Bronchial epithelial cell (primary cell): ENCODE measurements at regions not wholly inside any gene's neighbourhood (a gene's known extent, or its start where the extent isn't known, plus 50 kb on each side); places are given as distances from the start of the nearest gene placed in this dataset.

Experiments used
- DNase-seq: peaks from one replicate; pipeline ENCODE4 v3.0.0-alpha.2; 2010; ENCODE audit warnings: low read depth
- FAIRE-seq: peaks from 2 replicates; lab custom pipeline; 2011; peaks lifted over from hg19 to GRCh38; lab: Jason Lieb, UNC
- H3K27me3 ChIP-seq: 2 replicates; pipeline ENCODE4 v1.5.1; 2011; ENCODE audit warnings: low read length; ENCODE audit not compliant: control insufficient read depth, insufficient read depth
- H3K36me3 ChIP-seq: 2 replicates; pipeline ENCODE4 v1.5.1; 2011; ENCODE audit warnings: low read length; ENCODE audit not compliant: control insufficient read depth, insufficient read depth
- H3K4me3 ChIP-seq: 2 replicates; pipeline ENCODE4 v1.5.1; 2011; ENCODE audit warnings: mild to moderate bottlenecking, low read depth, low read length, control low read depth
- CTCF ChIP-seq: IDR thresholded peaks from 2 replicates; pipeline ENCODE4 v1.5.1; 2011; ENCODE audit warnings: mild to moderate bottlenecking, moderate library complexity, low read length, control low read depth, inconsistent platforms; ENCODE audit not compliant: insufficient read depth, severe bottlenecking

- DNase-seq (no peak), FAIRE-seq (no peak)
- Histone ChIP-seq H3K4me3 (no peak overlapping the region), H3K36me3 (no peaks in the 10 kb centered on the region), H3K27me3 (no peaks in the 10 kb centered on the region)
- TF ChIP-seq CTCF = no peak
Observed at GRCh38 chr20:11451793-11452291, 465.9 kb upstream of the BTBD3 start.

GRCh38 chr20:11452326-11452725, 465.4 kb upstream of the BTBD3 start:
- FAIRE-seq (no peak), DNase-seq (peak; percentile 64)
- no peak overlapping the region for H3K4me3 ChIP-seq
- H3K36me3 ChIP-seq = no peaks in the 10 kb centered on the region
- H3K27me3 ChIP-seq = no peaks in the 10 kb centered on the region
- TF ChIP-seq CTCF = no peak

- Histone ChIP-seq H3K36me3 (no peaks in the 10 kb centered on the region), H3K27me3 (no peaks in the 10 kb centered on the region), H3K4me3 (no peak overlapping the region)
- DNase-seq (peak; percentile 90), FAIRE-seq (no peak)
- no peak for TF ChIP-seq CTCF
Observed at GRCh38 chr20:11453430-11453829, 464.3 kb upstream of the BTBD3 start.

GRCh38 chr20:11454966-11455799, 462.5 kb upstream of the BTBD3 start:
- DNase-seq (peak; percentile 91), FAIRE-seq (no peak)
- Histone ChIP-seq H3K36me3 (no peaks in the 10 kb centered on the region), H3K27me3 (no peaks in the 10 kb centered on the region), H3K4me3 (no peak overlapping the region)
- no peak for TF ChIP-seq CTCF

- TF ChIP-seq CTCF = no peak
- no peak overlapping the region for H3K4me3 ChIP-seq
- FAIRE-seq = no peak
- H3K27me3 ChIP-seq = no peaks in the 10 kb centered on the region
- no peak for DNase-seq
- no peaks in the 10 kb centered on the region for H3K36me3 ChIP-seq
Observed at GRCh38 chr20:11457488-11457887, 460.2 kb upstream of the BTBD3 start.
